GM19043 (cell line): ENCODE measurements at regions not wholly inside any gene's neighbourhood (a gene's known extent, or its start where the extent isn't known, plus 50 kb on each side); places are given as distances from the start of the nearest gene placed in this dataset.

Experiments used
- ATAC-seq: cut with Tn5 transposase; IDR thresholded peaks from one replicate; pipeline ENCODE4 v1.9.1; 2021; ENCODE audit warnings: low read depth; ENCODE audit not compliant: unreplicated experiment

GRCh38 chr5:6041977-6042550 lies 336.3 kb downstream of the MED10 start:
- ATAC-seq, result no peak

GRCh38 chr5:6039111-6039510 lies 339.2 kb downstream of the MED10 start:
- ATAC-seq, result no peak

GRCh38 chr5:6036006-6036405 lies 342.3 kb downstream of the MED10 start:
- no peak for ATAC-seq

- no peak for ATAC-seq
Measured at GRCh38 chr5:6029811-6030271, 348.5 kb downstream of the MED10 start.

- no peak for ATAC-seq
Measured at GRCh38 chr5:6026766-6027406, 351.5 kb downstream of the MED10 start.

- no peak for ATAC-seq
Measured at GRCh38 chr5:6019612-6020011, 358.7 kb downstream of the MED10 start.

GRCh38 chr5:6013506-6013905 lies 364.8 kb downstream of the MED10 start:
- no peak for ATAC-seq

GRCh38 chr5:6011199-6011598 lies 367.1 kb downstream of the MED10 start:
- ATAC-seq, result no peak

GRCh38 chr5:6006838-6007314 lies 371.5 kb downstream of the MED10 start:
- no peak for ATAC-seq

- no peak for ATAC-seq
Measured at GRCh38 chr5:6003040-6003825, 375.1 kb downstream of the MED10 start.

GRCh38 chr5:6000867-6001266 lies 377.5 kb downstream of the MED10 start:
- no peak for ATAC-seq

- no peak for ATAC-seq
Measured at GRCh38 chr5:5995819-5996218, 382.5 kb downstream of the MED10 start.

GRCh38 chr5:5986492-5987178 lies 391.7 kb downstream of the MED10 start:
- ATAC-seq, result no peak

- no peak for ATAC-seq
Measured at GRCh38 chr5:5985332-5985731, 393.0 kb downstream of the MED10 start.

- ATAC-seq, result no peak
Measured at GRCh38 chr5:5983261-5983980, 394.9 kb downstream of the MED10 start.

- no peak for ATAC-seq
Measured at GRCh38 chr5:5981562-5981961, 396.8 kb downstream of the MED10 start.

- ATAC-seq, result no peak
Measured at GRCh38 chr5:5980538-5980895, 397.8 kb downstream of the MED10 start.

- ATAC-seq, result no peak
Measured at GRCh38 chr5:5979761-5980537, 398.4 kb downstream of the MED10 start.

- no peak for ATAC-seq
Measured at GRCh38 chr5:5979377-5979760, 399.0 kb downstream of the MED10 start.
